ENCODE measurements at regions not wholly inside any gene's neighbourhood (a gene's known extent, or its start where the extent isn't known, plus 50 kb on each side); places are given as distances from the start of the nearest gene placed in this dataset.

- Histone ChIP-seq H3K4me3 (no peak overlapping the region), H3K27me3 (no peaks in the 10 kb centered on the region), H3K36me3 (no peaks in the 10 kb centered on the region), H3K9me3 (no peaks in the 10 kb centered on the region), H3K4me1 (no peaks in the 10 kb centered on the region), H3K27ac (no peak overlapping the region)
- TF ChIP-seq CTCF (IDR thresholded peaks at IDR 0.05), result no peak
- DNase-seq (ENCODE audit: low spot score), result no peak
Measured at GRCh38 chr15:77741106-77741505, 108.4 kb upstream of the LINGO1 start.

GRCh38 chr15:77739591-77740378 is 107.1 kb upstream of the LINGO1 start:
- Histone ChIP-seq H3K36me3 (no peaks in the 10 kb centered on the region), H3K4me1 (no peaks in the 10 kb centered on the region), H3K4me3 (no peak overlapping the region), H3K9me3 (no peaks in the 10 kb centered on the region), H3K27ac (no peak overlapping the region), H3K27me3 (no peaks in the 10 kb centered on the region)
- no peak for DNase-seq (ENCODE audit: low spot score)
- TF ChIP-seq CTCF (IDR thresholded peaks at IDR 0.05), result no peak

GRCh38 chr15:77738441-77739302 is 106.0 kb upstream of the LINGO1 start:
- TF ChIP-seq CTCF (IDR thresholded peaks at IDR 0.05), result no peak
- no peak for DNase-seq (ENCODE audit: low spot score)
- H3K4me3 ChIP-seq, result no peak overlapping the region
- no peaks in the 10 kb centered on the region for H3K4me1 ChIP-seq
- H3K36me3 ChIP-seq, result no peaks in the 10 kb centered on the region
- H3K27ac ChIP-seq, result no peak overlapping the region
- H3K27me3 ChIP-seq, result no peaks in the 10 kb centered on the region
- no peaks in the 10 kb centered on the region for H3K9me3 ChIP-seq

- Histone ChIP-seq H3K4me3 (no peak overlapping the region), H3K9me3 (no peaks in the 10 kb centered on the region), H3K36me3 (no peaks in the 10 kb centered on the region), H3K27me3 (no peaks in the 10 kb centered on the region), H3K4me1 (no peaks in the 10 kb centered on the region), H3K27ac (no peak overlapping the region)
- no peak for TF ChIP-seq CTCF (IDR thresholded peaks at IDR 0.05)
- no peak for DNase-seq (ENCODE audit: low spot score)
Measured at GRCh38 chr15:77738038-77738370, 105.3 kb upstream of the LINGO1 start.

GRCh38 chr15:77737238-77738037 is 104.7 kb upstream of the LINGO1 start:
- no peaks in the 10 kb centered on the region for H3K9me3 ChIP-seq
- no peak for TF ChIP-seq CTCF (IDR thresholded peaks at IDR 0.05)
- no peaks in the 10 kb centered on the region for H3K4me1 ChIP-seq
- H3K27me3 ChIP-seq, result no peaks in the 10 kb centered on the region
- no peaks in the 10 kb centered on the region for H3K36me3 ChIP-seq
- no peak for DNase-seq (ENCODE audit: low spot score)
- no peak overlapping the region for H3K4me3 ChIP-seq
- no peak overlapping the region for H3K27ac ChIP-seq
